RKO (cell line): ENCODE measurements at regions not wholly inside any gene's neighbourhood (a gene's known extent, or its start where the extent isn't known, plus 50 kb on each side); places are given as distances from the start of the nearest gene placed in this dataset.
A peak's percentile ranks its signal among the peaks of the same experiment; 100 is the strongest.
"Not testable (repeated sequence)": the region's sequence is repeated elsewhere in the genome, so short reads cannot be mapped to it uniquely, and the experiment has no call there.

Experiments used
- DNase-seq: peaks from one replicate; pipeline ENCODE4 v3.0.0-alpha.2; 2016; ENCODE audit warnings: low spot score

DNA sequence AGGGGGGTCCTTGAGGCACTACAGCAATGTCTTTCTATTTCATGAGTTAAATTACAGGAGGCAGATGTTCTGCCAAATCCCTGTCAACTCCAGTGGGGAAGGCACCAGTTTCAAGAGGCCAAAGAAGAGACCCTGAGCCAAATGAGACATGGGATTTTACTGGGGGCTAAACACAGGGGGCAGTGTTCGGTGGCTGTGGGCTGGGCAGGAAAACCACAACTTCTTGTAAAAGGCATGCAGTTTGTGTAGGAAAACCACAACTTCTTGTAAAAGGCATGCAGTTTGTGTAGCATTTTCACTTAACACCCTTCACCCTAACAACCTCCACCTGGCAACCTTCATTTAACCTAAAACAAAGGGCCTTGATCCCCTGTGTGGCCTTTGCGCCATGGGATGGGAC lies 61.0 kb downstream of the POLR2M start:
- no peak for DNase-seq

DNA sequence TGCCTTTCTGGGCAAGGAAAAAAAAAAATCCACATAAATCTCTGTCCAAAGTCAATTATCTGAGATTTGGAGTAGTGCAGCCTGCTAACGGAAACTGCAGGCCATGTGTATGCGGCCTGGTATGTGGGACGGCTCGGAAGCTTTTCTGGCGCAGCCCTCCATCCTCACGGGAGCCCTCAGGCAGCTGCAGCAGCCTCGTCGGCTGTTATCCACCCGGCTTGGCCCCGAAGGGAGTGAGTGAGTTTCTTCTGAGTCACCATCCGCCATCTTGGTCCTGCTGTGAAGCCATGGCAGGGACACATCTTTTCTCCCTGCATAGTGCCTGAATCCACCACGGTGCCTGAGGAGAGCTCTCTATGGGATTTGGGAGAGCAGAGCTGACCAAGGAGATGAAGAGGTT lies 62.8 kb downstream of the POLR2M start:
- DNase-seq = peak; percentile 12

DNA sequence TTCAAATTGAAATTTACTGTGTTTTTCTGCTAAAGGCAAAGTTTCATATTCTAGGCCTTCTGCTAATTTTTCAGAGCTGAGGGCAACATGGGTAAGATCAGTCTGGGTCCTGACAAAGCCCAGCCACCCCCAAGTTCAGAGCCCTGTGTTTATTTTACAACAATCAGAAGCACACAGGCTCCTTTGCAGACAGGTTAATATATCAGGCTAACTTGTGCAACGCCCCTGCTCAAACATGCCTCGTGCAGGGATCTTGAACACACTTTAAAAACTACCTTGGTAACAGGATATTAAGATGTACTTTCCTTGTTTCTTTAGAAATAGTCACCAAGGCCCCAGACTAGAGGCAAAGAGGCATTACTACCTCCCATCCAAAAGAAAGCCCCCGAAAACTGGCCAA lies 64.0 kb downstream of the POLR2M start:
- DNase-seq = no peak

DNA sequence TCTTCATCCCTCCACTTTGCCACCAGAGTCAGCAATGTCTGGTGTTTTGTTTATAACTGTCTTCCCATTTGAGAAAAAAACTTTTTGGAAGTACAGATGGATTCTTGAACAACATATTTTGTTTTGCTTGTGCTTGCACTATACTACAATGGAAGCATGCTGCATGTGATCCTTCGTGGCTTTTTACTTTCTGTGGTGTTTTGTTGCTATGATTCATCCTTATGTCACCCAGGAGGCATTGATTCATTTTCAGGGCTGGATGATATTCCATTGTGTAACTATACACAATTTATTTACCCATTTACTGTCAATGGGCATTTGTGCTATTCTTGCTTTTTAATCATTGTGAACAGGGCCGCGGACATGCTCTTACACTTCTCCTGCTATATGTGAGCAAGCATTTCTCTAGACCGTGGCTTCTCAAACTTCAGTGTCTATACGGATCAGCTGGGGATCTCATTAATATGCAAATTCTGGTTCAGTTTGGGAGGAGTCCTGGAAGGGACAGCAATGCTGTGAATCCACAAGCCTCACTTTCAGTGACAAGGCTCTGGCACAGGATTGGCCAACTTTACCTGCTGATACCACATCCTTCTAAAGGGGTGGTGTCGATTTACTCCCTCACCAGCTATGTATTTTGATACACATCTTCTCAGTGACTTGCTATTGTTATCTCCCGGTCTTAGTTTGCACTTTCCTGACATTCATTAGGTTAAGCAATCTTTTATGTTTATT lies 65.9 kb downstream of the POLR2M start:
- DNase-seq = peak; percentile 43

DNA sequence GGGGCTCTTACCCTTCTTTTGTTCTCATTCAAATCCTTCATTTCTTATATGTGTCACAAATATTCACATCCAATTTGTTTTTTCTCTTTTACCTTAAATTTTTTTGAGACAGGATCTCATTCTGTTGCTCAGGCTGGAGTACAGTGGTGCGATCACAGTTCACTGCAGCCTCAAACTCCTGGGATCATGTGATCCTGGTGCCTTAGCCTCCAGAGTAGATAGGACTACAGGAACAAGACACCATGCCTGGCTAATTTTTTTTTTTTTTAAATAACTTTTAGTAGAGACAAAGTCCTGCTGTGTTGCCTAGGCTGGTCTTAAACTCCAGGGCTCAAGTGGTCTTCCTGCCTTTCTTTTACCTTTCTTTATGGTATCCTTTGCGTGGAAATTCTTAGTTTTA lies 66.5 kb downstream of the POLR2M start:
- no peak for DNase-seq

DNA sequence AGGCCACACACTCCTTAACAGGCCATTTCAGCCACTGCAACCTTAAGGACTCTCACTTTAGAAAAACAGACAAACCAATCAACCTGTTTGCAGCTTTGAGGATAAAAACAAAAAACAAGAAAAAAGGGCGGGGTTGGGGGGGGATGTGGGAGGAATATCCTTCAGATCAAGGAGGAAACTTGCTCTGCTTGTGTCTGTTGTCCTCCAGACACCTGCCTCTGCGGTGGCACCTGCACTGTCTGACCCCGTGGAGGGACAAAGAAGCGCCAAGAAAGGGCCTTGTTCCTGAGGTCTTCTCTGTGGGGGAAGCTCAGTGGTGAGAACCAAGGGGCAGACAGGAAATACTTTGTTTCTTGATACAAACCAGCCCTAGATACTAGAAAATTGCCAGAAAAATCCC lies 70.5 kb downstream of the POLR2M start:
- DNase-seq = no peak

DNA sequence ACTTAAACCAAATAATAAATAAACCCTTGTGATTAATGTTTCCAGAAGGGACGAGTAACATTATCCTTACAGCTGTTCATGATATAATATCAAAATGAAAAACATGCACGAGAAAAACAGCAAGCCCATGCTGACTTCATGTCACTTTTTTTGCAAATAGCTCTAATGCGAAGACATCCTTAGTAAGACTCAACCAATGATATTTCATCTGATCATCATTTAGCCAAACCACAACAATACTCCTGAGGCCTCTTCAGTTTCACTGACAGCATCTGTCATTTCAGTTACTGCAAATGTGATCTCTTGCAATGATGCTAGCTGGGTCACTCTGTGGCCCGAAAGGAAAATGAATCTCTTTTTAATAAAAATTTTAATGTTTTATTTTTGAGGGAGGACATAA lies 74.0 kb downstream of the POLR2M start:
- DNase-seq = no peak

DNA sequence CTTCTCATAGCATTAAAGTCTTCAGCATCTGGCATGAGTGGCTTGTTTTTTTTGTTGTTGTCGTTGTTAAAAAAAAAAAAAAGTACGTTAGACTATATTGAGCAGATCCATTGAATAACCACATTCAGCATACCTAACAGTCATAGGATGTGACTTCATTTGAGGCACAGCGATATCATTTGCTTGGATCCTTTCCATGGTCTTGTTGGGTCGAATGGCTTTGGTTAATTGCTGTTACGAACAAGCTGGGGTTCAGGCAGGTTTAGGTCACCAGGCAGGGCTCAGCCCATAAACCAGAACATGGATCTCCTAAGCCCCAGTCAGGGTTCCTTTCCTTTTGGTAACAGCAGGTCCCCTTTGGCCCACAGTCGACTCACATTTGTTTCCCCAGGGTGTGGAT lies 76.2 kb downstream of the POLR2M start:
- no peak for DNase-seq

DNA sequence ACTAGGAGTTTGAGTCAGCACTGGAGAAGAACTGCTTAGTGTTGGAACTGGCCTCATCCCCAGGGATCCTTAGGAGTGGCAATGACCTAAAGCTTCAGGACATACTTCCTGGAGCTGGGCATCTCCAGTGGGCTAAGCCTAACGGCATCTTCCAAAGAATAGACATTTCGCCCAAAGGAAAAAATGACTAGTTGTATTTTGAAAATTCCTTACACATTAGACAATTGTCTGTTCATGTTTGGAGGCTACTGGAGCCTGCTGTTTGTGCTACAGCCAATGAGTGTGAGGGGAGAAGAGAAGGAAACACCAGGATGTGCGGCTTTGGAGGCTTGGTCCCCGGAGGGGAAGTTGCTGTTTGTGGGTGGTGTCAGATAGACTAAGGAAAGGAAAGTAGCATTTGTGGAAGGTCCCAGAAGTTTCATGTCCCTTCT lies 77.6 kb downstream of the POLR2M start:
- no peak for DNase-seq

DNA sequence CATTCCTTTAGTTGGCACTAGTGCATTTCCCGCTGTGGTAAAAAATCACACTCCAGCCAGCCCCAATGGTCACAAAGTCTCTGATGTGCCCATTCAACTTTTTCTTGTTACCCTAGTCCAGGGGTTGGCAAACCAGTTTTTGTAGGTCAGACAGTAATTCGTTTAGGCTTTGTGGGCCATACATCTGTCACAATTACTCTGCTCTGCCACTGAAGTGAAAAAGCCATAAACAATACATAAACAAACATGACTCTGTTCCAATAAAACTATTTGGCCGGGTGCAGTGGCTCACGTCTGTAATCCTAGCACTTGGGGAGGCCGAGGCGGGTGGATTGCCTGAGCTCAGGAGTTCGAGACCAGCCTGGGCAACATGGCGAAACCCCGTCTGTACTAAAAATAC lies 78.5 kb downstream of the POLR2M start:
- DNase-seq = no peak

DNA sequence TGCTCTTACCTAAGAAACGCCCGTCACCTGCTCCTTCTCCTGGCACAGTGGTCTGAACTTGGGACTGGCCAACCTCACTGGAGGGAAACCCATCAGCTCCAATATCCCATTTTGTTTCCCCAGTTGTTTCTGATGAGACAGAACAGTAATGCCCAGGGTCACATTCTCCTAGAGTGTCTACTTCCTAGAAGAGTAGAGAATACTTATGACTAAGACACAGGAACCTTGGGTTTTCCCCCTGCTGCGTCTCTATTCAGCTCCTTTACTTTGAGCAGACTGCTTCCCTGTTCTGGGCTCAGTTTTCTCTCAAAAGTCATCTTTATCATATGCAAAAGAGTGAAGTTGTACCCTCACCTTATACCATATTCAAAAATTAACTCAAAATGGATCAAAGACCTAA lies 79.4 kb downstream of the POLR2M start:
- DNase-seq = no peak

DNA sequence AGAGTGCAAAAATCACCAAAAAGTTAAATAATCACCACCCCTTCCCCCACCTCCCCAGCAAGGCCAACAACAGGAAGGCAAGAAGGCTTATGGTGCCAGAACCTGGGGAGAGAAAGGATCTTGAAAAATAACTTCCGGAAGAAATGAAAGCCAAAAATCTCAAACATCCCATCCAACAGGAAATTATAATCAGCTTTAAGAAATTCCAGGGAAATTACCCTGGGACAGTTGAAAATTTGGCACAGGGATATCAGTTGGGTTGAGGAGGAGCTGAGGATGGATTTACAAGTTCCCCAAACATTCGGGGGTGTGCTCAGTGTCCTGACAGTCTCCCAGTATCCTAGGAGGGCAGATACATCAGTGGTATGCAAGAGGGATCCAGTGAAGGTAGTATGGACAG lies 82.7 kb downstream of the POLR2M start:
- no peak for DNase-seq

DNA sequence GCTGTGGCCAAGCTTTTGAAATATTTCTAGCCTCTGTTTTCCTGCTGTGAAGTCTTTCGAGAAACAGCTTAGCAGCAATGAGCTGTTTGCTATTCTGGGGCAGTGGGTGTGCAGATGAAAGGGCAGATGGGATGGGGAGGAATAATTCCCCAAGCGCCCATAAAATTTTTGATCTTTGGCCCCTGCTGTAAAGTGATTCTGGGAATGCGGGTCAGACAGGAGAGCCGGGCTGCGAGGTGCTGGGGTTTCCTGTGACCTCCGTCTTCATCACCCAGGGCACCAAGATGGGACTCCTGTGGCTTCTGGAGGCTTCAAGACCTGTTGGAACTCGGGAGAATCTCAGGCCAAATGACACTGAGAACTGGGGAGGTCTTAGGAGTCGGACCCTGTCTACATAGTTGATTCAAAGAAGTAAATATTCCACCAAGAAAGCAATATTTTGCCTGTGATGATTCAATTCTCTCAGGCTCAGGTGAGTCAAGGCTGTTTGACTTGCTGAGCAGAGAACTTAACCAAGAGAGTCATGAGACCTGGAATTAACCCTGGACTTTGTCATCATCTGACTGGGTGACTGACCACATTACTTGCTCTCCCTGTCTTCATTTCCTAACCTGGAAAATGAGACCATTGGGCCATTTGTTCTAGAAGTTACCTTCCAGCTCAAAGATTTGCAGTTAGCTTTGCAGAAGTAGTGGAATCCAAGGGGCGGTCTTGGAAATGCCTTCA lies 86.4 kb downstream of the POLR2M start:
- no peak for DNase-seq

DNA sequence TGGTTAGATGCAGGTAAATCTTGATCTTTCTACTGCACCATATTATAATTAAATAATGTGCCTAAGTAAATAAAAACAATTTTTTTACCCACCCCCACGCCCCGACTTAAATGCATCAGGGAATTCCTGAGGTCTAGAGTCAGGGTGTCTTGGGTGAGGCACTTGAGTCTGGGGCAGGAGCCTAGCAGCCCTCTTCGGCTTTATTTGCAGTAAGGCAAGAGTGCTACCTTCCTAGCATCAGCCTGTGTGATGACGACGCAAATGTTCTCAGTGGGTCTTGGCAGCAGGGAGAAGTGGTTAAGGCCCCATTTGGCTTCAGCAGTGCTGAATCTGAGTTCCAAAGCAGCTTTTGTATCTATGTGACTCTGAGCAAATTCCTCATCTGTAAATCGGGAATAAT lies 88.7 kb downstream of the POLR2M start:
- no peak for DNase-seq

DNA sequence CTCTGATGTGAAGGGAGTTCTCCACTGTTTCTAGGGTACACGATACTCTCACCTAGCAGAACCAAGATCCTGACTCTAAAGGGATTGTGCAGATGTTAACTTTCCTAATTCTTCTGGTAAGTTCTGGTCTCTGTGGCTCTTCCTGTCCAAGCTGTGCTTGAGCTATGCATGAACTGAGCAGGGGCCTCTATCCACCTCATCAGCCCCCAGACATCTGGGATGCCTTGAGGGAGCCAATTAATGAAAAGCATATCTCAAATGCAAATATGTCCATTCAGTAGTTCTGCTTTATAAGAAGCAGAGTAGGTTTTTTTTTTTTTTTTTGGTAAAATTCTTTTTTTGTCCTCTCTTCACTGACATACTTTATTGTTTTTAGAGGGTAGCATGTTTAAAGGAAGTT lies 89.6 kb downstream of the POLR2M start:
- DNase-seq = no peak

DNA sequence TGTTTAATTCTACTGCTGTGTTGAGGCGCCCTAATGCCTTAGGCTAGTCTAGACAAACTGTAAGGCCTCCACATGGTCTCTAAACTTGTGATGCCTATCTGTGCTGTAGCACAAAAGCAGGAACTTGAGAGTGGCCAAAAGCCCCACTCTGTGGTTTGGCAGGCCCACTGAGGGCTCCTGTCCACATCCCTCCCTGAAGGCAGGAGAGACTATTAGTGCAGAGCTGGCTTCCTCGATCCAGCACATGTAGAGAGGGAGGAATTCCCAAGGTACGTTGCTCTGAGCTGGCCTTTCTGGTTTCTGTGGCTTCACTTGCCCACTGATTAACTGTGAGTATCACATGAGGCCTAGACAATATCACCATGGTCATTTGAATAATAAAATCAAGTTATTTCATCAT lies 90.6 kb downstream of the POLR2M start:
- no peak for DNase-seq

DNA sequence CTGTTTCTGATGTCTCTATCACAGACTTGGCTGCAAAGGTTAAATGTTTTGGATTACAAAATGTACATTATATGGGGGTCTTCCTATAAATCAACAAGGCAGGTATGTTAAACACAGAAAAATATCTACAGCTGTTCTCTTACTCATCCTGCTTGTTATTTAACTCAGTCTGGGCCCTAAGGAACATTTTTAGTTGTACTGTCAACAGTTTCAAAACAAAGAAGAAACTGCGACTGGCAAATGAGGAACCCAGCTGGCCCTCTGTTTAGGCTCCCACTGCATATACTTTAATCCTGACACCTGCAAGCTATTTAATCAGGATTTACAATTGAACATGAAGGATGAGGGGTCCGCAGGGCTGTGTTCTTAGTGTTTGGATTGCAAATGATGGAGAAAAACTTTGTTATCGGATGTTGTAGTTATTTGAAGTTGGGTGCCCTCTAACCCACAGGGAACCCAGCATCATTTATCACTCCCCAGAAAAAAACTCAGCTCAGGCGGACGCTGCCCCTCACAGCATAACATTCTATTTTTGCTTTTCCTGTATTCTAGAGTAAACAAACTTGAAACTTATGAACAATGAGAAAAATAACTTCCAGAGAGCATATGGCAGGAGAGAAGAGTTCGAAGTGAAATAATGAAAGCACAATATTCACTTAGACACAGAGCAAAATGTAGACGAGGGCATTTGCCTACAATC lies 91.2 kb downstream of the POLR2M start:
- no peak for DNase-seq

DNA sequence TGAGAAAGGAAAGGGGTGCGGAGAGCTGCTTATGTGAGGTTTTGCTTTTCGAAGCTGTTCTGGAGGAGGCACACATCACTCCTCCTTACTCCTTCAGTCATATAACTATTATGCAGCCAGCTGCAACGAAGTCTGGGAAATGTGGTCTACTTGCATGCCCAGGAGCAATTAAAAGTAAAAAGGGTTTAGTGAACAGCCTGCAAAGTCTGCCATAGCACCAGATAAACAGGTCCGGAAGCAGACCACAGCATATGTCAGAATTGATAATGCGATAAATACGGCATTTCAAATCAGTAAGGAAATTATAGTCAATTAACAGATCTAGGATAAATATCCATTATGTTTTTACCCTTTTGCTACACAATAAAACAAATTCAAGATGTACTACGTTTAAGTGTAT lies 99.5 kb downstream of the POLR2M start:
- DNase-seq = no peak

DNA sequence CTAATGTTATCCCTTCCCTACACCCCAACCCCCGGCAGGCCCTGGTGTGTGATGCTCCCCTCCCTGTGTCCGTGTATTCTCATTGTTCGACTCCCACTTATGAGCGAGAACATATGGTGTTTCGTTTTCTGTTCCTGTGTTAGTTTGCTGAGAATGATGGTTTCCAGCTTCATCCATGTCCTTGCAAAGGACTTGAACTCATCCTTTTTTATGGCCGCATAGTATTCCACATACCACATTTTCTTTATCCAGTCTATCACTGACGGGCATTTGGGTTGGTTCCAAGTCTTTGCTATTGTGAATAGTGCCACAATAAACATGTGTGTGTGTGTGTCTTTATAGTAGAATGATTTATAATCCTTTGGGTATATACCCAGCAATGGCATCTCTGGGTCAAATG lies 102.8 kb downstream of the POLR2M start:
- not testable (repeated sequence) for DNase-seq

DNA sequence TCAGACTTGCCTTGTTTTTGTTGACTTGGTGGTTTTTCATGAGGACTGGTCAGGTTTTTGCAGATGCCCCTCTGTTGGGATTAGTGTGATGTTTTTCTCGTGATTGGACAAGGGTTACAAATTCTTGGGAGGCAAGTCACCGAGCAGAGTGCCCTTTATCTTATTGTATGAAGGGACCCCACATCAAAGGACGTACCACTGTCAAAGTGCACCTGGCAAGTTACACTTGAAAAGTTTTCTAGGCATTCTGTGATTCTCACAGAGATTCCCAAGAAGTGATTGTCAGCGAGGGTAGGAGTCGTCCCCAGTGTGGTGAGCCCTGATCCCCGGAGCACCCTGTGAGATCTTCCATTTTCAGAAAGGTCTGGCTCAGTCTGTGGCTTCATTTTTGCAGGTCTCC lies 110.1 kb downstream of the POLR2M start:
- no peak for DNase-seq

DNA sequence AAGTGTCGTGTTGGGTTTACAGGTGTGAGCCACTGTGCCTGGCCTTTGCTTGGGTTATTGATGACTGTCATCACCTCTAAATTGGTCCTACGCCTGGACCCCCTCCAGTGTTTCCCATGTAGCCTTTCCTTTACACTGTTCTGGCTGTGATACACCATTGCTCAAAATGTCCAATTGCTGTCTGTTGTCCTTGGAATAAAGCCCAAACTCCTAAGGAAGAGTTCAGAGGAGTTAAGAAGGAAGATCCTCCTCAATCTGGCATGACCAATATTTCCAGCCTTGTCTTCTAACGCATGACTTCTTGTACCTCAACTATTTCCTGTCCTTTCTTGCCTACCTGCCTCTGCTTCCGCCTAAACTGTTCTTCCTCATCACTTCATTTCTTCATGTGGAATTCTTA lies 113.1 kb downstream of the POLR2M start:
- no peak for DNase-seq

DNA sequence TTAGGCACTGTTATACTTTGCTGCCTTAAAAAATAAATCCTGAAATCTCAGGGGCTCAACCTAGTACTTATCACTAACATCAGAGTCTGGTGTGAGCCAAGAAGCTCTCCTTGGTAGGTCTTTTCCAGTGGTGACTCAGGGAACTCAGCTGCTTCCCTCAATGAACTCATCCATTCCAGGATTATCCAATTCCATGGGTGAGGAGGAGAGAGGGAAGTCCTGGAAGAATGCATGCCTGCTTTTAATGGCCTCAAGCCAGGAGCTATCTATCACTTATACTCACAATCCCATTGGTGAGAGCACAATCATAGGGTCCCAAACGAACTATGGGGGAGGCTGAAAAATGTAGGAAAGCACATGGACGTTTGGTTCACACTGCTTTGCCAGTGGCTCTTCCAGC lies 113.6 kb downstream of the POLR2M start:
- no peak for DNase-seq

DNA sequence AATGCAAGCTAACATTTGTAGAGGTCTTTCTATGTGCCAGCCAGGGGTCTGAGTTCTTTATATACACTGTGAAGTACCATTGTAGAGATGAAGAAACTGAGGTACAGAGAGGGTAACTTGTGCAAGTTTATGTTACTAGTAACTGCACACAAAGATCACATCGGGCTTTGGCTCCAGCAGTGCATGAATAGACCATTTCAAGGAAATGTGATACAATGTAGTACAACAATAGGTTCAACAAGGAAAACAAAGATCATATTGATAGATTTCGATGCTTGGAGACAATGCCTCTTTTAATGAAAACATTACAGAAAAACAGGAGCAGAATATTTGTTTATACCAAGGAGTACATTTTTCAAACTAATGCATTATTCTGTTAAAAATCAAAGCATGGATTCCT lies 115.3 kb downstream of the POLR2M start:
- no peak for DNase-seq
